NCI-H82 (cell line): ENCODE measurements at regions not wholly inside any gene's neighbourhood (a gene's known extent, or its start where the extent isn't known, plus 50 kb on each side); places are given as distances from the start of the nearest gene placed in this dataset.
A peak's percentile ranks its signal among the peaks of the same experiment; 100 is the strongest.
"Not testable (repeated sequence)": the region's sequence is repeated elsewhere in the genome, so short reads cannot be mapped to it uniquely, and the experiment has no call there.

Experiments
- DNase-seq: peaks from one replicate; lab custom pipeline; 2025; lab: John Stamatoyannopoulos, UW

DNA sequence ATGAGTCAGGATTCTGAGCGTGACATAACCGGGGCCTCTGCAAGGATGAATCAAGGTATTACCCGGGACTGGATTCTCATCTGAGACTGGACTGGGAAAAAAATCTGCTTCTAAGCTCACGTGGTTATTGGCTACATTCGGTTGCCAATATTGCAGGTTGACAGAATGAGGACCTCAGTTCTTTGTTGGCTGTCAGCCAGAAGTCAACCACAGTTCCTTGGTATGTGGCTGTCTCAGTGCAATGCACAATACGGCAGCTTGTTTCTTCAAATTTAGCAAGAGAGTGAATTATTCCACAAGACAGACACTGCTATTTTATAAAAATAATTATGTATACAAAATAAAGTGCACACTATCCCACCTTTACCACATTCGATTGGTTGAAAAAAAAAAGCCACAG, 424.2 kb downstream of the KLHL4 start:
- peak; percentile 0 for DNase-seq

DNA sequence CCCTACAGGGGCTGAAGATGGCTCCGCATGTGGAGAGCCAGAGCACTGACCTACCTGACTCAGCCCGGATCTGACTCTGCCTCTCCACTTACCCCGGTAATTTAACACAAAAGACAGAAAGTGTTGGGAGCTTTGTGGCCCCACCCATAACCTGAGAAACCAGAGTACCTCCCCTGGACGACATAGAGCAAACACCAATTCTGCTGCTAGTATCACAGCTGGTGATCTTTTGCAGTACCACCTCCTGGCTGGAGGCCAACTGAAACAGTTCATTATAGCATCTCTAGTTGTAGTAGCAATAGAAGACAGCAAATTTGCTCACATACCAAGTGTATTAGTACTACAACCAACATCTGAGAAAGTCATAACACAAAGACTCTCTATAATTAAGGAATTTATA, 443.9 kb downstream of the KLHL4 start:
- peak; percentile 0 for DNase-seq

DNA sequence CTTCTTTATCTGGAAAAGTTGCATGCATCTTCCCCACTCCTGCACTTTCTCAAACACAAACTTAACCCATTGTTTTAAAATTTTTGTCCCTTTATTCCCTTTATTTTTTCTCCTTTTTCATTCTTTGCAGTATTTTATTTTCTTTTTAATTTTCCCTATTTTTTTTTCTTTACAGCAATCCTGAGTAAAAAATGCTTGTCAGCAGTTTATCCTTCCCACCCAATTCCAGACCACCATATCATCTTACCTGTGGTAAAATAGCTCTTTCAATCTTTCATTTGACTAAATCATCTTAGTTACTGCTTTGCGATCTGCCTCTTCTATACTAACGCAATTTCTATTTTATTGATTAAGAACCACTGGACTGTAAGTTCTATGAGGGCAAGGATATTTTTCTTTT, 450.5 kb downstream of the KLHL4 start:
- no peak for DNase-seq

DNA sequence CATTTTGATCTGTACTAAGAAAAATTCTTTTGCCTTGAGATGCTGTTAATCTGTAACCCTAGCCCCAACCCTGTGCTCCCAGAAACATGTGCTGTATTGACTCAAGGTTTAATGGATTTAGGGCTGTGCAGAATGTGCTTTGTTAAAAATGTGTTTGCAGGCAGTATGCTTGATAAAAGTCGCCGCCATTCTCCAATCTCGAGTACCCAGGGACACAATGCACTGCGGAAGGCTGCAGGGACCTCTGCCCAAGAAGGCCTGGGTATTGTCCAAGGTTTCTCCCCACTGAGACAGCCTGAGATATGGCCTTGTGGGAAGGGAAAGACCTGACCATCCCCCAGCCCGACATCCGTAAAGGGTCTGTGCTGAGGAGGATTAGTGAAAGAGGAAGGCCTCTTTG, 454.5 kb downstream of the KLHL4 start:
- DNase-seq = not testable (repeated sequence)

DNA sequence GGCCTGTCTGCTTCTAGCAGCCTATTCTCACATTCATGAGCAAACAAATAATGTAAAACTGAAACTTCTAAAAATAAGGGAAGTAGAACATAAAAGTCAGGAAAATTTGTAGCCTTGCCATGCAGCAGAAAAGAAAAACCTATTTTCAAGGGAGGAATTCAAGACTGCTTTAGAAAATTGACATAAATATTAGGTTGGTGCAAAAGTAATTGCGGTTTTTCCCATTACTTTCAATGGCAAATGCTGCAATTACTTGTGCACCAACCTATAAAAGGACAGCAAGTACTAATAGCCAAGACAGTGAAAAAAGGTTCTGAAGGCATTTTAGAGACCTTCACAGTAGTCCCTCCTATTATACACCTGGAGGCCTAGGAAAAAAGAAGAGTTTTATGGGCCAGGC, 457.8 kb downstream of the KLHL4 start:
- DNase-seq = no peak

DNA sequence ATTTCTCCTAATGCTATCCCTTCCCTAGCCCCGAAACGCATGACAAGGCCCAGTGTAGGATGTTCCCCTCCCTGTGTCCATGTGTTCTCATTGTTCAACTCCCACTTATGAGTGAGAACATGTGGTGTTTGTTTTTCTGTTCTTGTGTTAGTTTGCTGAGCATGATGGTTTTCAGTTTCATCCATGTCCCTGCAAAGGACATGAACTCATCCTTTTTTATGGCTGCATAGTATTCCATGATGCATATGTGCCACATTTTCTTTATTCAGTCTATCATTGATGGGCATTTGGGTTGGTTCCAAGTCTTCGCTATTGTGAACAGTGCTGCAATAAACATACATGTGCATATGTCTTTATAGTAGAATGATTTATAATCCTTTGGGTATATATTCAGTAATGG, 490.3 kb downstream of the KLHL4 start:
- not testable (repeated sequence) for DNase-seq

DNA sequence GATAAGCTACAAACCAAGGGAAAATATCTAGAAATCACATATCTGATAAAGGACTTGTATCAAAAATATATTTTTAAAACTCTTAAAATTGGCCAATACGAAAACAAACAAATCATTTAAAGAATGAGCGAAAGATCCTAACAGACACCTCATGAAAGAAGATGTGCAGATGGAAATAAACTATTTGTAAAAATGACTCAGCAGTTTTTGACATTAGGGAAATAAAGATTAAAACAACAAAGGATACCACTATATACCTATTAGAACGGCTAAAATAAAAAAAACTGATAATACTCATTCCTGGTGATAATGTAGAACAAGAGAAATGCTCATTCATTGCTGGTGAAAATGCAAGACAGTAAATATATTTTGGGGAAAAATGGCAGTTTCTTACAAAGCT, 506.4 kb downstream of the KLHL4 start:
- no peak for DNase-seq

DNA sequence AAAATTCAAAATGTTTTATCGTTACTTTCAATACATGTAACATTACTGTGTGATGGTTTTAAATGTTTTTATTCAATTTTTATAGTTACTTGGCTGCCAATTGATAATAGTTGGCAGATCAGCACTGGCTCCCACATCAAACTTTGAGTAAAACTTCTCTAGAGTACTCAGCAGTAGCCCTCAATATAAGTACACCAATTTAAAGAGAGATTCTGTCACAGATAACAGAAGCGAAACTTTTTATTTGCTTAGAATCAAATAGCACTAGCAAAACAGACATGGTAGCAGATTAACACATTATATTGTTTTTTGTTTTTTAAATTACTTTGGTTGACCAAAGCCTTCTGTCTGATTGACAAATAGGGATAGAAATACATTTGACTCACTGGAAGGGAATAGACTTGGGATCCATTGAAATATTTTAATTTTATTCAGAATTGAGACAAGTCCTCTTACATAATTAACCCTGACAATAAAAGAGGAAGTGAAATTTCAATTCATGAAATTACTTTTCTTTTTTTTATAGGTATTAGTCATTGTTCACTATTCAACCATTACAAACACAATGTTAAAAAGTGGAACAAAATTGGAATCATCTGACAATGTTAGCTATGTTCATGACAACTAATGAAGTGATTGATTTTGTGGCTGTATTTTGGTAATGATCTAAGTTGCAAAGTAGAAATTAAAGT, 554.9 kb downstream of the KLHL4 start:
- no peak for DNase-seq

DNA sequence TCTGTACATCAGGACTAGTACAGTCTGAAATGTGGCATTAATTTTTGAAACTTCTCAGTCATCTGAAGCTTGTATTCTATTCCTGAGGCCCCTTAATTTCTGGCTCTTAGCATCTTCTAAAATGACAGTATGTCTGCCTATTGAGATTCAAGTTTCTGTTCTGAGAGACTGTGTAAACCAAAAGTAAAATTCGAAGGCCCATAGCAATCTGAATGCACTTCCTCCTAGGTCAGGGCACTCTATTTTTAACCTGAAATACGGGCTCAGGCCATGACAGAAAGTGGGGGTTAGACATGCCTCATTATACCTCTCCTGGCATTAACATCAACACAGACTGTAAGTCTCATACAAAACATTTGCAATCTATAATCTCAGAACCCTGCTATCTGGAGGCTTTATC, 584.4 kb downstream of the KLHL4 start:
- DNase-seq = no peak

DNA sequence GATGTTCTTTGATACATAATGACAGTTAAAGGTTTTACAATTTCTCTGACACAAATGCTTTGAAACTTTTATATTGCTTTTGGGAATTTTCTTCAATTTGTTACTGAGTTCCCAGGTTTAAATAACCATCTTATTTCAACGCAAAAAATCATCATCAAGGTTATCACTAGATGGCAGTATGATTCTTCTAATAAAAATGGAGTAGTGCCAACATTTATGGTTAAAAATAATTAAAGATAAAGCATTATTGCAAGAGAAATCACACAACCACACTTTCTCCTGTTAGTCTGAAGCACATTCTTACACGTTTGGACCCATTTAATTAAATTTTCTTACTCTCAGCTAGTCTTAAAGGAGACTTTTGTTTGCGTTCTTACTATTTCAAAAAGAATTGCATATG, 611.3 kb upstream of the CPXCR1 start:
- DNase-seq = peak; percentile 16

DNA sequence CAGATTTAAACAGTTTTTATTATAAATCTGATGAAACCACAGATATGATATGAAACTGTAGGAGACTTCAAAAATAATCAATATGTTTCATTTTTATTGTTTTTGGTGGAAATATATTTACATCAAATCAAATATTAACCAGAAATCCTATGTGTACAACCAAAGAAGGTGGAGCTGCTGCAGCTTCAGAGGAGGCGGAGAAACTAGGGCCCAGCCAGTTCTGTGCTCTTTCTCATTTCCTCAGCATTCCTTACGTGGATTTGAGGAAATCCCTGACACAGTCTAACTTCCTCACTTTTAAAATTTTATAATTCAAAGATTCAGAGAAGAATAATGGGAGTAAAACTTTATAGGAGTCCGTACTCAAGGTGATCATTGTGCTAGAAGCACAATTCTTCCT, 610.7 kb upstream of the CPXCR1 start:
- no peak for DNase-seq

DNA sequence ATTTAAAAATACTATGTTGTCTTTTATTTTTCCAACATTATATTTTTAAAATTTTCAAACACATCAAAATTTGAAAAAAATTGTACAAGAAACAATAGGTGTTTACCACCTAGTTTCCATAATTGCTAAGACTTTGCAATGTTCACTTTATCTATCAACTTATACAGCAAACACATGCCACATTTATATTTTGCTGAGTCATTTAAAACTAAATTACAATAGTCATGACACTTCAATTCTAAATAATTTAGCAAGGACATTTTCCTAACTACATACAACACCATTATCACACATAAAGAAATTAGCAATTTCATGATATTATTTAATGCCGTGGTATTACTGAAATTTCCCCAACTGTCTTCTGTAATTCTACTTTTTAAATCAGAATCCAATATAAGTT, 600.4 kb upstream of the CPXCR1 start:
- no peak for DNase-seq

DNA sequence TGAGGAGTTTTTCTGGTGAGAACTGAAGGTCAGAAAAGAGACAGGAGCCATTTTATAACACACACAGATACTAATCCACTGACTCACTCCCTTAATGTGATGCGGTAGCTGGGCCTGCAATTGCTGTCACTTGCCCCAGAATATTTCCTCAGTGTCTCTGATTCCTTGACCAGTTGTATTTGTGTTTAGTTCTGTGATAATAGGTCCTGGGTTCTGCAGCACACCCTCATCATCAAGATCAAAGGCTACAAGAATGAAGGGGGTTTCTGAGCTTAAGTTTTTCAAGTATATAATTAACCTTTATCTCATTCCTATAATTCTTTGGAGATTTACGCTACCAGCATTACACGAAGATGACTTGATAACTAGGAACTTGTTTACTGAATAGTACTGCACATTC, 576.5 kb upstream of the CPXCR1 start:
- DNase-seq = no peak

DNA sequence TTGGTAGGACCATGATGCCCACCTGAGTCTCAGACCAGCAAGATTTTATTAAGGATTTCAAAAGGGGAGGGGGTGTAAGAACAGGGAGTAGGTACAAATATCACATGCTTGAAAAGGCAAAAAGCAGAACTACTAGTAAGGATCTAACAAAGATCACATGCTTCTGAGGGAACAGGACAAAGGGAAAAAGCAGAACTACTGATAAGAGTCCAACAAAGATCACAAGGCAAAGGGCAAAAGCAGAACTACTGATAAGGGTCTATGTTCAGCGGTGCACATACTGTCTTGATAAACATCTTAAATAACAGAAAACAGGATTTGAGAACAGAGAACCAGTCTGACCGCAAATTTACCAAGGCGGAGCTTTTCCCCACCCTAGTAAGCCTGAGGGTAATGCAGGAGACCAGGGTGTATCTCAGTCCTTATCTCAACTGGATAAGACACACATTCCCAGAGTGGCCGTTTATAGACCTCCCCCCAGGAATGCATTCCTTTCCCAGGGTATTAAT, 573.0 kb upstream of the CPXCR1 start:
- not testable (repeated sequence) for DNase-seq

DNA sequence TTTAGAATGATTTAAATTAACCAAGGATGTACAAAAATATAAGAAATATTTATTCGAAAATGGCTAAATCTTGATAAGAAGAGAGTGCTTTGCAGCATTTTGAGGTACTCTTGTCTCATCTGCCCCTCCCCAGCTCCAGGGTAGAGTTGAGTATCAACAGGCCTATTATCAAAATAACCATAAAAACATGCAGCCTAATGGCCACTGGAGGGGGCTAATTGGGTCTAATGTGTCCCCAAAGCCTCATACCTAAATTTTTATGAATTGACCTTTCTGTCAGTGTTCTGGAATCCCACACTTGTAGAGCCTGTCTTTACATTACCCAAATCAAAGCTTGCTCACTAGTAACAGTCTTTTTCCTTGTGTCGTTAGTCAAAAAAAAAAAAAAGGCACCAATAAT, 544.9 kb upstream of the CPXCR1 start:
- DNase-seq = peak; percentile 4

DNA sequence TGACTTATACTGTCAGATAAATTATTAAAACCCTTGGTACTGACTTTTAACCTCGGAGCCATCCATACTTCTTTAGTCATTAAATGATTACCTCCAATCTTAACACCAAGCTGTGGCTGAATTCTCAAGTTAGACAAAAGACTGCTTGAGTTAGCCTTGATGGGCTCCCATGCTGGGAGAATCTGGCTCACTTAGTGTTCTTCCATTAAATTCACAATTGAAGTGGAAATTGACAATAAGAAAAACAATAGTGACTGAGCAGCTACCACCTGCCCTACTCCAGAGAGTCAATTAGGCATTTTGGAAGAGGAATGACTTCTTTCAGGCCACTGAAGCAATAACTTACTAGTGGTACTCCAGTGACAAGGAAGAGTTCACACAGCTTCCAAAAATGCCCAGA, 503.0 kb upstream of the CPXCR1 start:
- DNase-seq = no peak

DNA sequence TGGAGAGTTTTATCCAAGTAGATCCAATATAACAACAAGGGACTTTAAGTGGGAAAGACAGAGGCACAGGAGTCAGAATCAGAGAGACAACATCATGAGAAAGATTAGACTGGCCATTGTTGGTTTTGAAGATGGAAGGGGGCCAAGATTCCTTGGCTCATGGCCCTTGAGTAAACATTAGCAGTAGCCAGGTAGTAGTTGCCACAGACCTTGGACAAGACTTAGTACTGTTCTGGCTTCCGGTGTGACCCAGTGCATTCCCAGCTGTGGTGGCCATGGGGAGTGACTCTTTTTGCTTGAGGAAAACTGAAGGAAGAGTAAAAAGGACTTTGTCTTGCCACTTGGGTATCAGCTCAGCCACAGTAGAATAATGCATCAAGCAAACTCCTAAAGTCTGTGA, 462.2 kb upstream of the CPXCR1 start:
- no peak for DNase-seq

DNA sequence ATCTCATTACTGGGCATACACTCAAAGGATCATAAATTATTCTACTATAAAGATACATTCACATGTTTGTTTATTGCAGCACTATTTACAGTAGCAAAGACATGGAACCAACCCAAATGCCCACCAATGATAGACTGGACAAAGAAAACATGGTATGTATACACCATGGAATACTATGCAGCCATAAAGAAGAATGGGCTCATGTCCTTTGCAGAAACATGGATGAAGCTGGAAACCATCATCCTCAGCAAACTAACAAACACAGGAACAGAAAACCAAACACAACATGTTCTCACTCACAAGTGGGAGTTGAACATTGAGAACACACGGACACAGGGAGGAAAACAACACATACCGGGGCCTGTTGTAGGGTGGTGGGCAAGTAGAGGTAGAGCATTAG, 433.1 kb upstream of the CPXCR1 start:
- not testable (repeated sequence) for DNase-seq

DNA sequence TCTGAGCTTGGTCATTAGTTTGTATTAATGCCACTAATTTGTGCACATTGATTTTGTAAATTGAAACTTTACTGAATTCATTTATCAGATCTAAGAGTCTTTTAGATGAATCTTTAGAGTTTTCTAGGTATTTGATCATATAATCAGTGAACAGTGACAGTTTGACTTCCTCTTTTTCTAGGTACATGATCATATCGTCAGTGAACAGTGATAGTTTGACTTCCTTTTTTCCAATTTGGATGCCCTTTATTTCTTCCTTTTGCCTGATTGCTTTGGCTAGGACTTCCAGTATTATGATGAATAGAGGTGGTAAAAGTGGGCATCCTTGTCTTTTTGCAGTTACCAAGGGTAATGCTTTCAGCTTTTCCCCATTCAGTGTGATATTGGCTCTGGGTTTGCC, 421.4 kb upstream of the CPXCR1 start:
- no peak for DNase-seq

DNA sequence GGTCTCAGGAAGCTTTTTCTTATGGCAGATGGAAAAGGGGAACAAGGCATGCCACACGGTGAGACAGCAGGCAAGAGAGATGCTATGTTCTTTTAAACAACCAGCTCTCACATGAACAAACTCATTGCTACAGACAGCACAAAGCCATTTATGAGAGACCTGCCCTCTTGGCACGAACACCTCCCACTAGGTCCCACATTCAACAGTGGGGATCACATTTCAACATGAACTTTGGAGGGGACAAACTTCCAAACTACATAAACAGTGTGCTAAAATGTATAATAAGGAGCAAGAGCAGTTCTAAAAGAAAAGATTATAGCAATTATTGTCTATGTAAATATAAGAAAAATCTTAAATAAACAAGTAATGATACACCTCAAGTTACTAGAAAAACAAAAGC, 391.8 kb upstream of the CPXCR1 start:
- no peak for DNase-seq

DNA sequence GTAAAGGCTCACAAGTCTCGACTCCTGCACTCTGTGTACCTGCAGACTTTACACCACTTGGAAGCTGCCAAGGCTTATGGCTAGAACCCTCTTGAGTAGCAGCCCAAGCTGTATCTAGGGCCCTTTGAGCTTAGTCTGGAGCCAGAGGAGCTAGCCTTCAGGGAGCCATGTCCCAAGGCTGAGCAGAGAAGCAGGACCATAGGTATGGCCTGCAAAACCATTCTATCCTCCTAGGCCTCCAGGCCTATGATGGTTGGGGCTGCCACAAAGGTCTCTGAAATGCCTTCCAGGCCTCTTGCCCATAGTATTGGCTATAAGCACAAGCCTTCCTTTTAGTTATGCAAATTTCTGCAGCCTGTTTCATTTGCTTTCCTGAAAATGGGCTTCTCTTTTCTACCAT, 380.7 kb upstream of the CPXCR1 start:
- no peak for DNase-seq

DNA sequence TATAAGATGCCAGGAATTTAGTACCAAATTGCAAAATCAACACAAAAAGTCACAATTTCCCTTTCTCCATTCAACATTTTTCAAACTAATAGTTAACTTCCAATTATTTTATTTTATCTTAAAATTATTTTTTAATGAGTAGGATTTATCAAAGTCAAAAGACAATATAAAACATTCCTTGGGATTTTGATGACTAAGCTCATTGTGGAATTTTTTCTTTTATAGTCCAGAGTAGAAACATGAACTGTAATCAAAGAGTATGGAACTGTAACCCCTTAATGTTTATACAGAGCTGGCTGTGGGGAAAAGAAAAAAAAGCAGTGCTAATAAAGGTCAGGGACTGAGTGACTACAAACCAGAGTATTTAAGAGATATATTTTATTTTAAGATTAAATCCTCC, 368.6 kb upstream of the CPXCR1 start:
- DNase-seq = no peak

DNA sequence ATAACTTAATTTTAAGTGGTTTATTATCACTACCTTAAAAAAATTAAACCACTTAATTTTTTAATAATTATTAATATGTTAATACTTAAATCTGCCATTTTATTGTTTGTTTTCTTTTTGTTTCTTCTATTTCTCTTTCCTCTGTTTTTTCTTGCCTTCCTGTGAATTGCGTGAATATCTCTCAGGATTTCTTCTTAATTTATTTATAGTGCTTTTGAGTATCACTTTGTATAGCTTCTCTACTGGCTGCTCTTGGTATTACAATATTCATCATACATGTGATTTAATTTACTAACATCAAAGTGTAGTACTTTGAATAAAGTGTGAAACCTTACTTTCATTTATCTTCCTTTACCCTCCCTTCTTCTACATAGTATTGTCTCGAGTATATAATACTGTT, 349.5 kb upstream of the CPXCR1 start:
- peak; percentile 0 for DNase-seq

DNA sequence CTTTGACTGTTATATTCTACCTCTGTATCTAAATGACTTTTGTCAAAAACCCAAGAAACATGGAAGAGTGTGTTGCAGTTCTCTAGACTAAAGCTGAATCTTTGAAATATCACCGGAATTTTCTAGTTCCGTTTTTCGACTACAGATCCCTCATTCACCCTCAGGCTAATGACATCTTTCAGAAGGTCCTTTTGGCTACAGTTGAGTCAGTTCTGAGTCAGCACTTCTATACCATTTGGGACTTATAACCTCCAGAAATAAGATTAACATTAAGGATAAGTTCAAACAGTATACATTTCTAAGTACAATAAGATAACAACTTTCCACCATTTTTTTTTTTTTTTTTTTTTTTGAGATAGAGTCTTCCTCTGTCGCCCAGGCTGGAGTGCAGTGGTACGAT, 331.0 kb upstream of the CPXCR1 start:
- no peak for DNase-seq
